Fibroblast of skin of right quadriceps (primary cell): ENCODE measurements at regions not wholly inside any gene's neighbourhood (a gene's known extent, or its start where the extent isn't known, plus 50 kb on each side); places are given as distances from the start of the nearest gene placed in this dataset.

Source experiments
- DNase-seq: peaks from one replicate; pipeline ENCODE4 v3.0.0-alpha.2; 2013

DNA sequence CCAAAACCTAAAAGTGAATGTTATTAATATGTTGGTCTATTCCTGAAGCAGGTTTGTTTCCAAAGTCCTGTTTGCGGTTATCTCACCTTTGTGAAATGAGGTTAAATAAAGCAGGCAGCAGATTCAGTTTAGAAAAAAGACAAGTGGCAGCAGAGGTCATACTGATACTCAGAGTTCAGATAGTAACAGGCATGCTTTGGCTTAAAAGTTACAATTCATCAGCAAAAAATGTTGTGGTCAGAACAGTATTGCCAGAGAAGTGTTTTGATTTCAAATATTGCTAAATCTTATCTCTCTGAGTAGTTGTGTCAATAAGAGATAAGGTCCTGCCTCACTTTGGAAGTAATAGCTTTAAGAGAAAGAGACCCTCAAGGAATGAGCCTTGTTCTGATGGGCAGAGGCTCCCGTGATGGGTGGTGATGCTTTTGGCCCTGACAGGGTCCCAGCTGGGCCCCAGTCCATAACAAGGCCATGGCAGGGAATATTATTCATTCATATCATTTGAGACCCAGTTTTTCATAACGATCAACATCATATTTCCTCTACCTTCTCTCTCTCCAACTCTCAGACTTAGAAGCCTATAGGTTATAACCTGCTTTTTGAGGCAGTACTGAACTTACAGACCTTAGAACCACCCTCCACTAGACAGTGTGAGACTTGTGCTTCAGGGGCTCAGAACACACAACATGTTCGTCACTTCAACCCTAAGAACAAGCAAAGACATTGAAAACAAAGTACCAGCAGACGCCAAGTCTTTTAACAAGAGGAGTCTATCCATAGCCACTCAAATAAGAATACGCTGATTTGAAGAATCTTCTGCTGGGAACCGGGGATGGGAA is 58.5 kb upstream of the AHR start:
- DNase-seq: peak; percentile 32

GRCh38 chr7:17242504-17242903 is 55.9 kb upstream of the AHR start:
- DNase-seq: no peak

GRCh38 chr7:17244786-17245185 is 53.7 kb upstream of the AHR start:
- no peak for DNase-seq

DNA sequence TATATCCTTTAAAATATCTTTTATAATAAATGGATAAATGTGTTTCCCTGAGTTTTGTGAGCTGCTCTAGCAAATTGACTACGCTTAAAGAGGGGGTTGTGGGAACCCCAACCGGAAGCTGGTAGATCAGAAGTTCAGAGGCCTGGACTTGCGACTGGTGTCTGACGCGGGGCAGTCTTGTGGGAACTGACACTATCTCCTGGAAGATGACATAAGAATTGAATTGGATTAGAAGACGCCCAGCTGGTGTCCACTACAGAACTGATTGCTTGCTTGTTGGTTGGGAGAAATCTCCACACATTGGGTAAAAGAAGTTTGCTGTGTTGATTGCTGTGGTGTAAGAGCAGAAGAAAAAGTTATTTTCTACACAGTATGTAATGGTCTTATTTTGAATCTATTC is 51.1 kb upstream of the AHR start:
- DNase-seq: no peak

GRCh38 chr7:17248527-17248926 is 49.9 kb upstream of the AHR start:
- no peak for DNase-seq
